GM18868 (cell line): ENCODE measurements at regions not wholly inside any gene's neighbourhood (a gene's known extent, or its start where the extent isn't known, plus 50 kb on each side); places are given as distances from the start of the nearest gene placed in this dataset.
"Not testable (repeated sequence)": the region's sequence is repeated elsewhere in the genome, so short reads cannot be mapped to it uniquely, and the experiment has no call there.

Experiments used
- ATAC-seq: cut with Tn5 transposase; IDR thresholded peaks from one replicate; pipeline ENCODE4 v1.9.1; 2021; ENCODE audit warnings: mild to moderate bottlenecking, moderate library complexity; ENCODE audit not compliant: unreplicated experiment

GRCh38 chr4:28241021-28241420, 1380.4 kb downstream of the STIM2 start:
- no peak for ATAC-seq

DNA sequence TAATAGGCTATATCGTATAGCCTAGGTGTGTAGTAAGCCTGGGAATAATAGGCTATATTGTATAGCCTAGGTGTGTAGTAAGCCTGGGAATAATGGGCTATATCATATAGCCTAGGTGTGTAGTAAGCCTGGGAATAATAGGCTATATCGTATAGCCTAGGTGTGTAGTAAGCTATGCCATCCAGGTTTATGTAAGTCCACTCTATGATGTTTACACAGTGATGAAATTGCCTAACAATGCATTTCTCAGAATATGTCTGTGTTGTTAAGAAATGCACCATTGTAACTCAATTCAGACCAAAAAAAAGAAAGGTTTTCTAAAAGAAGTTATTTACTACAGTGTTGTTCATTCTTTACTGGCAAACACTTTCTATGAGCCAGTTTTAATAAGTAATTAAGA, 1387.2 kb downstream of the STIM2 start:
- ATAC-seq: no peak

- no peak for ATAC-seq
Observed at GRCh38 chr4:28248269-28248668, 1387.6 kb downstream of the STIM2 start.

GRCh38 chr4:28250646-28251045, 1390.0 kb downstream of the STIM2 start:
- no peak for ATAC-seq

DNA sequence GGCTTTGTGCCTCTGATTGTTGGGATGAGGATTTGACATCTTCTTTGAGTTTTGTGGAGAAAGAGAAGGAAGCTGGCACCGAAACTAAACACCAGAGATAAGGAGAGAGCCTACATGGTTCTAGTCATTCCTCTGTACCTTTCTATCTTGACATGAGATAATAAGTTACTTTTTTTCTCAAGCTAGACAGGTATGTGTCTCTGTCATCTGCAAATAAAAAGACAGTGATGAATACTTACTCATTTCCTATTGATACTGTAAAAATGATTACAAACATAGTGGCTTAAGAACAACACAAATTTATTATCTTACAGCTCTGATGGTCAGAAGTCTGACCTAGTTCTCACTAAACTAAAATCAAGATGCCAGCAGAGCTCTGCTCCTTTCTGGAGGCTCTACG, 1391.2 kb downstream of the STIM2 start:
- ATAC-seq: no peak

GRCh38 chr4:28254003-28254402, 1393.4 kb downstream of the STIM2 start:
- ATAC-seq: no peak

DNA sequence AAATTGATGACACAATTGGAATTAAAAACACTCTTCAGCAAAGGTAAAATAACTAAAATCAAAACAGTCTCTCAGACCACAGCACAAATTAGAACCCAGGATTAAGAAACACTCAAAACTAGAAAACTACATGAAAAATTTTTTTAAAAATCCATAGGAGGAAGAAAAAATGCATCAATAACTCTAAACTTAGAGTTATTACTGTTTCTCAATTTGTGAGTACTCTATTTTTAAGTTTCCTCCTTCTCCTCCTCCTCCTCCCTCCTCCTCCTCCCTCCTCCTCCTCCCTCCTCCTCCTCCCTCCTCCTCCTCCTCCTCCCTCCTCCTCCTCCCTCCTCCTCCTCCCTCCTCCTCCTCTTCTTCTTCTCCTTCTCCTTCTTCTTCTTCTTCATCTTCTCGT, 1395.7 kb downstream of the STIM2 start:
- ATAC-seq: no peak

- ATAC-seq: no peak
Observed at GRCh38 chr4:28259951-28260350, 1399.3 kb downstream of the STIM2 start.

- ATAC-seq: no peak
Observed at GRCh38 chr4:28267166-28267565, 1406.5 kb downstream of the STIM2 start.

GRCh38 chr4:28269426-28269825, 1408.8 kb downstream of the STIM2 start:
- ATAC-seq: no peak

DNA sequence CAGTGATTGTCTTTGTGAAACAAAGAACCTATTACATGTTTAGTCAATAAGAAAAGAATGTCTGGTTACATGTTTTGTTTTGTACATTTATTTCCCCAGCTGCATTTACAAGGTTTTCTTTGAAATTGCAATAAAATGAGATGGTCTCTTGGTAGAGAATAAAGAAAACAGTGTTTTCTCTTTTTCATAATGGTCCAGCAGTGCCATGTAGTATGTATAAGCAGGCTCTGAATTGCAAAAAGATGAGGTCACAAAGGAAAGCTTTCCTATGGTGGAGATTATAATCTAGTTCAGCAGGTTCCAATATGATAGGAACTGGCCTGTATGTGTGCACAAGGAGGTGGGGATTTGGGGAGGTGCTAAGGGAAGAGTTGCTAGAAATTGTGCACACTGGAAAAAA, 1417.3 kb downstream of the STIM2 start:
- no peak for ATAC-seq

- no peak for ATAC-seq
Observed at GRCh38 chr4:28278676-28279075, 1418.0 kb downstream of the STIM2 start.

GRCh38 chr4:28279249-28279648, 1418.6 kb downstream of the STIM2 start:
- no peak for ATAC-seq

- not testable (repeated sequence) for ATAC-seq
Observed at GRCh38 chr4:28286266-28286665, 1425.6 kb downstream of the STIM2 start.

GRCh38 chr4:28287831-28288233, 1427.2 kb downstream of the STIM2 start:
- no peak for ATAC-seq

DNA sequence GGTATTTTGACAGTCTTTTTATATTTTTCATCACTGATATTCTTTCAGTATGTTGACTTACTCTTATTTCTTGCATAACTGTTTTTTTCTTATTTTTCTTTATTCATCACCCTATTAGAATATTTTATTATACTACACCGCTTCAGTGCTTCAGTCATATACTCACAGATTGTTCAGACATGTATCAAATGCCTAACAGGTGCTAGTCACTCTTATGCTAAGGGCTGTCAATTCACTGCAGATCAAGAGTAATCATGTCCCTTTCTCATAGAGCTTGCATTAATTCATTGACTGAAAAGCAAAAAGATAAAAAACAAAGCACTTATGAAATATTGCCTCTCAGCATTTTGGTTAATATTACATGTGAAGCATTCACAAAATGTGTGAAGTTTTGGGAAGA, 1435.6 kb downstream of the STIM2 start:
- no peak for ATAC-seq

- ATAC-seq: no peak
Observed at GRCh38 chr4:28310926-28311325, 1450.3 kb downstream of the STIM2 start.

- not testable (repeated sequence) for ATAC-seq
Observed at GRCh38 chr4:28312497-28312896, 1451.9 kb downstream of the STIM2 start.

- ATAC-seq: no peak
Observed at GRCh38 chr4:28313729-28314713, 1453.4 kb downstream of the STIM2 start.

DNA sequence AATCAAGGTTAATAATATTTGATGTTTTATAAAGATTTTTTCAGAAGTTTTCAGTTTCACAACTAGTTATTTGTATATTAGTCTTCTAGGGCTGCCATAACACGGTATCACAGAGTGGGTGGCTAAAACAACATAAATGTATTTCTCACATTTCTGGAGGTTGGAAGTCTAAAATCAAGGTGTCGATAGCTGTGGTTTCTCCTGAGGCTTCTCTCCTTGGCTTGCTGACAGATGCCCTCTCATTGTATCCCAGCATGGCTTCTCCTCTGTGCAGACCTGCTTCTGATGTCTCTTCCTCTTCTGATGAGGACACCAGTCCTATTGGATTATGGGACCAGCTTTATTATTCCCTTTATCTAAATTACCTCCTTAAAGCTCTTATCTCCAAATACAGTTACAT, 1456.6 kb downstream of the STIM2 start:
- ATAC-seq: no peak

DNA sequence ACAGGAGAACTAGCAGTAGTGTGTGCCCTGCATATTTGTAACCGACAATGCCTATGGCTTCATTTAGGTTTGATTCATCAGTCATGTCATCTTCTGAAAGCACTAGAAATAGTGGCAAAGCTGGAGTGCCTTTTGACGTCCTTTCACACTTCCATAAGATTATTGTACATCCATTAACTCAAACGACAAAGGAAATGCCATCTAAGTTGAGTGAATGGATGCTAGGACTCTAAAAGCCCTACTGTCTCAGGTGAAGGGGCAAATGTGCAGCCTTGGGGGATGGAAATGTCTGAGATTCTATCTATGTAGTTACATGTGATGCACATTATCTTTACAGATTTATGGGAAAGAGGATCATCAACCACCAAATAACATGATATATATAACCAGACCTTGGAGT, 1473.6 kb downstream of the STIM2 start:
- ATAC-seq: no peak

GRCh38 chr4:28341784-28342183, 1481.1 kb downstream of the STIM2 start:
- no peak for ATAC-seq

GRCh38 chr4:28350485-28350884, 1489.8 kb downstream of the STIM2 start:
- no peak for ATAC-seq
